PFSK-1 (cell line): ENCODE measurements at regions not wholly inside any gene's neighbourhood (a gene's known extent, or its start where the extent isn't known, plus 50 kb on each side); places are given as distances from the start of the nearest gene placed in this dataset.

Source experiments
- POLR2AphosphoS5 ChIP-seq: IDR thresholded peaks from 2 replicates; pipeline ENCODE4 v1.6.1; 2012; ENCODE audit warnings: low read depth, mild to moderate bottlenecking, control low read depth, low read length, moderate library complexity
- SIN3A ChIP-seq: IDR thresholded peaks from 2 replicates; pipeline ENCODE4 v1.6.1; 2012; ENCODE audit warnings: mild to moderate bottlenecking, low read length, moderate library complexity, borderline replicate concordance; ENCODE audit not compliant: insufficient read depth
- TAF1 ChIP-seq: IDR thresholded peaks from 2 replicates; pipeline ENCODE4 v1.6.1; 2012; ENCODE audit warnings: low read length, control low read depth, borderline replicate concordance; ENCODE audit not compliant: insufficient read depth
- TF ChIP-seq, protein P1 (sequence below), 2 experiments: IDR thresholded peaks; 2 replicates each; pipeline versions ENCODE4 v1.6.1 to v1.8.0; 2011 to 2012; ENCODE audit warnings: low read depth in 2 of 2, low read length in 2 of 2, control low read depth in 1 of 2, inconsistent platforms in 1 of 2, mild to moderate bottlenecking in 1 of 2, moderate library complexity in 1 of 2; ENCODE audit not compliant: insufficient read depth in 1 of 2

DNA sequence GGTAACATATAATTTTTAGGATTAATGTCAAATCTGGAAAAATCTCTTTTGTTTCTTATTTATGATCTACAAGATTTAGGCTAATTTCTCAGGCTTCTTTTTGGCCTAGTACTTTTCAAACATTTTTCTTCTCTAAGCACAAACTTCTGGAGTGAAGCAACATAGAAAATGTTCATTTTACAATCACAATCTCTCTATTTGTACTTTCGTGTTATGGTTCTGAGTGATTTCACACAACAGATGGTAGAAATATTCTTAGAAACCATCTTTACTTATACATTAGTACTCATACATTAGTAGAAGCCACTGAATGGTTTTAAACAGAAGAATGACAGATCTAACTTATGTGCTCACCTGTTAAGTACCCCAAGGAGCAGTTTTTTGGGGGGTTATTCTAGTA, 106.3 kb upstream of the ANO3 start:
- TF ChIP-seq TAF1 (no peak), POLR2AphosphoS5 (no peak), SIN3A (no peak)
- TF ChIP-seq, protein P1, sequence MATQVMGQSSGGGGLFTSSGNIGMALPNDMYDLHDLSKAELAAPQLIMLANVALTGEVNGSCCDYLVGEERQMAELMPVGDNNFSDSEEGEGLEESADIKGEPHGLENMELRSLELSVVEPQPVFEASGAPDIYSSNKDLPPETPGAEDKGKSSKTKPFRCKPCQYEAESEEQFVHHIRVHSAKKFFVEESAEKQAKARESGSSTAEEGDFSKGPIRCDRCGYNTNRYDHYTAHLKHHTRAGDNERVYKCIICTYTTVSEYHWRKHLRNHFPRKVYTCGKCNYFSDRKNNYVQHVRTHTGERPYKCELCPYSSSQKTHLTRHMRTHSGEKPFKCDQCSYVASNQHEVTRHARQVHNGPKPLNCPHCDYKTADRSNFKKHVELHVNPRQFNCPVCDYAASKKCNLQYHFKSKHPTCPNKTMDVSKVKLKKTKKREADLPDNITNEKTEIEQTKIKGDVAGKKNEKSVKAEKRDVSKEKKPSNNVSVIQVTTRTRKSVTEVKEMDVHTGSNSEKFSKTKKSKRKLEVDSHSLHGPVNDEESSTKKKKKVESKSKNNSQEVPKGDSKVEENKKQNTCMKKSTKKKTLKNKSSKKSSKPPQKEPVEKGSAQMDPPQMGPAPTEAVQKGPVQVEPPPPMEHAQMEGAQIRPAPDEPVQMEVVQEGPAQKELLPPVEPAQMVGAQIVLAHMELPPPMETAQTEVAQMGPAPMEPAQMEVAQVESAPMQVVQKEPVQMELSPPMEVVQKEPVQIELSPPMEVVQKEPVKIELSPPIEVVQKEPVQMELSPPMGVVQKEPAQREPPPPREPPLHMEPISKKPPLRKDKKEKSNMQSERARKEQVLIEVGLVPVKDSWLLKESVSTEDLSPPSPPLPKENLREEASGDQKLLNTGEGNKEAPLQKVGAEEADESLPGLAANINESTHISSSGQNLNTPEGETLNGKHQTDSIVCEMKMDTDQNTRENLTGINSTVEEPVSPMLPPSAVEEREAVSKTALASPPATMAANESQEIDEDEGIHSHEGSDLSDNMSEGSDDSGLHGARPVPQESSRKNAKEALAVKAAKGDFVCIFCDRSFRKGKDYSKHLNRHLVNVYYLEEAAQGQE (IDR thresholded peaks at IDR 0.05; ENCODE audit: insufficient read depth in 1 of 2, low read depth in 2 of 2, low read length in 2 of 2): no peak
